Endothelial cell of umbilical vein (primary cell): ENCODE measurements at regions not wholly inside any gene's neighbourhood (a gene's known extent, or its start where the extent isn't known, plus 50 kb on each side); places are given as distances from the start of the nearest gene placed in this dataset.

ENCODE experiments used
- EZH2 ChIP-seq: IDR thresholded peaks from 2 replicates; pipeline ENCODE4 v1.6.1; 2012; ENCODE audit warnings: borderline replicate concordance, low read depth, mild to moderate bottlenecking, moderate library complexity, low read length, inconsistent platforms; ENCODE audit not compliant: severe bottlenecking
- FOS ChIP-seq: IDR thresholded peaks from 2 replicates; pipeline ENCODE4 v1.6.1; 2011; ENCODE audit warnings: mild to moderate bottlenecking, low read length, moderate library complexity, borderline replicate concordance; ENCODE audit not compliant: insufficient read depth
- GATA2 ChIP-seq: IDR thresholded peaks from 2 replicates; pipeline ENCODE4 v1.7.0; 2011; ENCODE audit warnings: low read depth, mild to moderate bottlenecking, moderate library complexity, mixed read lengths, low read length; ENCODE audit not compliant: insufficient read length, insufficient read depth
- JUN ChIP-seq: IDR thresholded peaks from 2 replicates; pipeline ENCODE4 v1.6.1; 2011; ENCODE audit warnings: borderline replicate concordance, low read depth; ENCODE audit not compliant: insufficient read length, insufficient read depth
- MYC ChIP-seq: IDR thresholded peaks from one replicate; pipeline ENCODE4 v1.6.1; 2011; ENCODE audit warnings: mild to moderate bottlenecking, low read depth, low read length
- POLR2A ChIP-seq: IDR thresholded peaks from 2 replicates; pipeline ENCODE4 v1.6.1; 2012; ENCODE audit warnings: low read depth, mild to moderate bottlenecking, control low read depth, low read length
- POLR2AphosphoS5 ChIP-seq: IDR thresholded peaks from 2 replicates; pipeline ENCODE4 v1.6.1; 2012; ENCODE audit warnings: low read depth, mild to moderate bottlenecking, control low read depth, low read length, moderate library complexity; ENCODE audit not compliant: insufficient read depth
- TF ChIP-seq, protein P1 (sequence below), 2 donors: IDR thresholded peaks; 1 replicate in 1 of 2; 2 replicates in 1 of 2; pipeline ENCODE4 v1.5.1; 2011; ENCODE audit warnings: low read length in 2 of 2, mild to moderate bottlenecking in 2 of 2, moderate library complexity in 2 of 2, control low read depth in 1 of 2, inconsistent platforms in 1 of 2, low read depth in 1 of 2; ENCODE audit not compliant: insufficient read depth in 1 of 2; ENCODE audit errors: extremely low read depth in 1 of 2
- TF ChIP-seq, protein P2 (sequence below): IDR thresholded peaks from 2 replicates; pipeline ENCODE4 v1.6.1; 2011; ENCODE audit not compliant: insufficient read depth, insufficient read length

DNA sequence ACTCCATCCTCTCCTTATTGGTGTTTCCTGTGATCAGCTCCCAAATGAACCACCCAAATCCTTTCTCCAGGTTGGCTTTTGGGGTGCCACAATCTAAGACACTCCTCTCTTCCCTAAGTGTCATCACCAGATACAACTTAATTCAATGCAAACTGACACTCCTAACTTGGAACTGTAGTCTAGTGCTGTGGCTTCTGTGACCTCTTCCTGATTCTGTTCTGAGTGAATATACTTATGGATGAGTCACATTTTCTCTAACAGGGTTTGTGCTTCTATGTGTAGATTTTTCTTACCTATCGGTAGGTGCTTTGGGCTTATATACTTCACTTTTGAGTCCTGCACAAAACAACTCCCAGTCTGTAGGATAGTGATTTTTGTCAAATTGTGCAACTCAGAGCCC is 141.3 kb upstream of the MAOA start:
- TF ChIP-seq, protein P1, sequence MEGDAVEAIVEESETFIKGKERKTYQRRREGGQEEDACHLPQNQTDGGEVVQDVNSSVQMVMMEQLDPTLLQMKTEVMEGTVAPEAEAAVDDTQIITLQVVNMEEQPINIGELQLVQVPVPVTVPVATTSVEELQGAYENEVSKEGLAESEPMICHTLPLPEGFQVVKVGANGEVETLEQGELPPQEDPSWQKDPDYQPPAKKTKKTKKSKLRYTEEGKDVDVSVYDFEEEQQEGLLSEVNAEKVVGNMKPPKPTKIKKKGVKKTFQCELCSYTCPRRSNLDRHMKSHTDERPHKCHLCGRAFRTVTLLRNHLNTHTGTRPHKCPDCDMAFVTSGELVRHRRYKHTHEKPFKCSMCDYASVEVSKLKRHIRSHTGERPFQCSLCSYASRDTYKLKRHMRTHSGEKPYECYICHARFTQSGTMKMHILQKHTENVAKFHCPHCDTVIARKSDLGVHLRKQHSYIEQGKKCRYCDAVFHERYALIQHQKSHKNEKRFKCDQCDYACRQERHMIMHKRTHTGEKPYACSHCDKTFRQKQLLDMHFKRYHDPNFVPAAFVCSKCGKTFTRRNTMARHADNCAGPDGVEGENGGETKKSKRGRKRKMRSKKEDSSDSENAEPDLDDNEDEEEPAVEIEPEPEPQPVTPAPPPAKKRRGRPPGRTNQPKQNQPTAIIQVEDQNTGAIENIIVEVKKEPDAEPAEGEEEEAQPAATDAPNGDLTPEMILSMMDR (IDR thresholded peaks at IDR 0.05; ENCODE audit: extremely low read depth in 1 of 2, insufficient read depth in 1 of 2, low read depth in 1 of 2, low read length in 2 of 2): no peak
- TF ChIP-seq POLR2A: no peak
- TF ChIP-seq, protein P2, sequence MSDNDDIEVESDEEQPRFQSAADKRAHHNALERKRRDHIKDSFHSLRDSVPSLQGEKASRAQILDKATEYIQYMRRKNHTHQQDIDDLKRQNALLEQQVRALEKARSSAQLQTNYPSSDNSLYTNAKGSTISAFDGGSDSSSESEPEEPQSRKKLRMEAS: no peak
- no peak for TF ChIP-seq POLR2AphosphoS5
- TF ChIP-seq EZH2: no peak
- no peak for TF ChIP-seq GATA2
- no peak for TF ChIP-seq JUN
- TF ChIP-seq FOS: no peak
- TF ChIP-seq MYC: no peak
